Spleen (tissue), 11 donors: ENCODE measurements at regions not wholly inside any gene's neighbourhood (a gene's known extent, or its start where the extent isn't known, plus 50 kb on each side); places are given as distances from the start of the nearest gene placed in this dataset.

Experiments
- DNase-seq: peaks from one replicate; pipeline ENCODE4 v3.0.0-alpha.2; 2020
- H3K27ac ChIP-seq, 8 donors: fragments of 200-600 bp; sonication (generic) in 7 of 8; 1 replicate in 4 of 8; 2 replicates in 4 of 8; pipeline versions ENCODE4 v1.5.0 to v1.8.0; 2016 to 2021; ENCODE audit warnings: inconsistent platforms in 4 of 8, mild to moderate bottlenecking in 4 of 8, moderate library complexity in 1 of 8
- H3K27me3 ChIP-seq, 7 donors: fragments of 200-600 bp; sonication (generic) in 6 of 7; replicated peaks in 1 of 7; 1 replicate in 4 of 7; 2 replicates in 3 of 7; pipeline versions ENCODE4 v1.5.0 to v1.8.0; 2016 to 2021; ENCODE audit warnings: inconsistent platforms in 3 of 7, mild to moderate bottlenecking in 1 of 7
- H3K36me3 ChIP-seq, 6 donors: fragments of 200-600 bp; sonication (generic) in 5 of 6; 1 replicate in 4 of 6; 2 replicates in 2 of 6; pipeline versions ENCODE4 v1.5.0 to v1.8.0; 2016 to 2021; ENCODE audit warnings: inconsistent platforms in 2 of 6
- H3K4me1 ChIP-seq, 6 donors: fragments of 200-600 bp; sonication (generic) in 5 of 6; 1 replicate in 3 of 6; 2 replicates in 3 of 6; pipeline versions ENCODE4 v1.5.0 to v1.8.0; 2016 to 2021; ENCODE audit warnings: inconsistent platforms in 3 of 6
- H3K4me3 ChIP-seq, 8 donors: fragments of 200-600 bp; sonication (generic) in 7 of 8; 1 replicate in 4 of 8; 2 replicates in 4 of 8; pipeline versions ENCODE4 v1.5.0 to v1.8.0; 2016 to 2021; ENCODE audit warnings: inconsistent platforms in 4 of 8, mild to moderate bottlenecking in 4 of 8, moderate library complexity in 2 of 8
- H3K9me3 ChIP-seq, 8 donors: fragments of 200-600 bp; sonication (generic) in 7 of 8; 1 replicate in 4 of 8; 2 replicates in 4 of 8; pipeline versions ENCODE4 v1.5.0 to v1.8.0; 2016 to 2021; ENCODE audit warnings: inconsistent platforms in 4 of 8
- POLR2A ChIP-seq, 3 donors: fragments of 450-650 bp; IDR thresholded peaks; one replicate each; pipeline ENCODE4 v1.5.1; 2017; ENCODE audit warnings: antibody characterized with exemption in 3 of 3, mild to moderate bottlenecking in 1 of 3
- POLR2AphosphoS5 ChIP-seq, 3 donors: sonication (generic); formaldehyde crosslinking; IDR thresholded peaks; one replicate each; pipeline ENCODE4 v1.5.1; 2017; ENCODE audit warnings: antibody characterized with exemption in 3 of 3
- WGBS, 5 donors: extraction: QIAGEN DNeasy Blood & Tissue Kit in 3 of 5; methylation state at CpG; one replicate each; pipeline versions ENCODE4 v1.1.5 to v1.1.7; 2013 to 2018; 5-methylcytosine and 5-hydroxymethylcytosine counted together
- intact Hi-C: fragments of 100-400 bp; cut with DNase I; formaldehyde crosslinking; loops from one replicate; pipeline ENCODE4 v1.15.0; 2023; ENCODE audit warnings: low total_unique reads
- TF ChIP-seq, protein P1 (sequence below), 11 experiments: fragments of 200-600 bp in 7 of 11; fragments of 450-650 bp in 4 of 11; sonication (generic) in 4 of 11; IDR thresholded peaks in 8 of 11; conservative IDR thresholded peaks in 3 of 11; 1 replicate in 7 of 11; 2 replicates in 4 of 11; pipeline versions ENCODE4 v1.4.0 to v1.8.0; 2016 to 2021; ENCODE audit warnings: antibody characterized with exemption in 11 of 11, inconsistent platforms in 4 of 11, mild to moderate bottlenecking in 1 of 11
- donor health status: healthy with polysubstance abuse.
- donor health status: DM: no; HTN: no; CAD: no; lungs with moderate emphysema.
- donor health status: DM: no; HTN: no; CAD: no.
- donor health status: Bipolar disorder and iron deficiency.
- donor health status: healthy.
- donor health status: DM: no; HTN: no; CAD: no.
- donor health status: DM: yes; HTN: yes; CAD: no.

DNA sequence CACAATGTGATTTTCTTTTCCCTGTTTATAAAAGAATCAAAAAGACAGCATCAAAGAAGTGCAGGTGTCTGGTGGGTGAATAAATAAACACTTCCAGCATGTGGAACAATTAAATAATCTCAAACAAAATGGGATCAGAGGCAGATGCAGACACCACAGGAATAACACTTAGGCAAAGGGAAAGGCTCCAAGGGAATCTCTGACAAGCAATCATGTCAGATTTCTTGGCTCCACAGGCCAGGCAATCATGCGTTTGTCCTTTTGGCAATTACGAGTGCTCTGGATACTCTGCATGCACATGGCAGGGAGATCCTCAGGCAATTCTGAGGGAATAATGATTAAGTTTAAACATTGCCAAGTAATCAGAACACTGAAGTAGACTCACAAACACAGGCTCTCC, 403.5 kb upstream of the LUZP2 start:
- 58 to 80% (median 72%) methylated on average over 2 of the region's 2 CpGs for WGBS, 5 donors
- no peaks in the 10 kb centered on the region for H3K36me3 ChIP-seq
- H3K9me3 ChIP-seq = no peaks in the 10 kb centered on the region
- TF ChIP-seq POLR2AphosphoS5 (IDR thresholded peaks at IDR 0.05) (no peak), POLR2A (IDR thresholded peaks at IDR 0.05) (no peak)
- TF ChIP-seq, protein P1, sequence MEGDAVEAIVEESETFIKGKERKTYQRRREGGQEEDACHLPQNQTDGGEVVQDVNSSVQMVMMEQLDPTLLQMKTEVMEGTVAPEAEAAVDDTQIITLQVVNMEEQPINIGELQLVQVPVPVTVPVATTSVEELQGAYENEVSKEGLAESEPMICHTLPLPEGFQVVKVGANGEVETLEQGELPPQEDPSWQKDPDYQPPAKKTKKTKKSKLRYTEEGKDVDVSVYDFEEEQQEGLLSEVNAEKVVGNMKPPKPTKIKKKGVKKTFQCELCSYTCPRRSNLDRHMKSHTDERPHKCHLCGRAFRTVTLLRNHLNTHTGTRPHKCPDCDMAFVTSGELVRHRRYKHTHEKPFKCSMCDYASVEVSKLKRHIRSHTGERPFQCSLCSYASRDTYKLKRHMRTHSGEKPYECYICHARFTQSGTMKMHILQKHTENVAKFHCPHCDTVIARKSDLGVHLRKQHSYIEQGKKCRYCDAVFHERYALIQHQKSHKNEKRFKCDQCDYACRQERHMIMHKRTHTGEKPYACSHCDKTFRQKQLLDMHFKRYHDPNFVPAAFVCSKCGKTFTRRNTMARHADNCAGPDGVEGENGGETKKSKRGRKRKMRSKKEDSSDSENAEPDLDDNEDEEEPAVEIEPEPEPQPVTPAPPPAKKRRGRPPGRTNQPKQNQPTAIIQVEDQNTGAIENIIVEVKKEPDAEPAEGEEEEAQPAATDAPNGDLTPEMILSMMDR (IDR thresholded peaks at IDR 0.05 in 8 of 11, conservative IDR thresholded peaks at IDR 0.05 in 3 of 11) = no peak
- H3K27me3 ChIP-seq = no peaks in the 10 kb centered on the region
- no peak overlapping the region for H3K27ac ChIP-seq
- no peak overlapping the region for H3K4me3 ChIP-seq
- H3K4me1 ChIP-seq = no peaks in the 10 kb centered on the region
- DNase-seq = no peak
- intact Hi-C loops = no loop called here

DNA sequence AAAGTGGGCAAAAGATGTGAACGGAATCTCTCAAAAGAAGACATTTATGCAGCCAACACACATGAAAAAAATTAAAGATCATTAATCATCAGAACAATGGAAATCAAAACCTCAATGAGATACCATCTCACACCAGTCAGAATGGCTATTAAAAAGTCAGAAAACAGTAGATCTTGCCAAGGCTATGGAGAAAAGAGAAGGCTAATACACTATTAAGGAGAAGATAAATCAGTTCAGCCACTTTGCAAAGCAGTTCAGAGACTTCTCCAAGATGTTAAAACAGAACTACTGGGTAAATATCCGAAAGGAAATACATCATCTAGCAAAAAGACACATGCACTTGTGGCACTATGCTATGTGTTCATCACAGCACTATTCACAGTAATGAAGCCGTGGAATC, 388.2 kb upstream of the LUZP2 start:
- DNase-seq = no peak
- Histone ChIP-seq H3K36me3 (no peaks in the 10 kb centered on the region), H3K27me3 (no peaks in the 10 kb centered on the region), H3K27ac (no peak overlapping the region), H3K9me3 (peaks cover 0 to 38% (median 33%) of the 10 kb centered on the region in 8 donors), H3K4me3 (no peak overlapping the region), H3K4me1 (no peaks in the 10 kb centered on the region)
- 76 to 86% (median 83%) methylated on average over 3 of the region's 3 CpGs for WGBS, 5 donors
- intact Hi-C loops = no loop called here
- TF ChIP-seq POLR2AphosphoS5 (IDR thresholded peaks at IDR 0.05) (no peak), POLR2A (IDR thresholded peaks at IDR 0.05) (no peak)
- TF ChIP-seq, protein P1 (IDR thresholded peaks at IDR 0.05 in 8 of 11, conservative IDR thresholded peaks at IDR 0.05 in 3 of 11) = no peak

DNA sequence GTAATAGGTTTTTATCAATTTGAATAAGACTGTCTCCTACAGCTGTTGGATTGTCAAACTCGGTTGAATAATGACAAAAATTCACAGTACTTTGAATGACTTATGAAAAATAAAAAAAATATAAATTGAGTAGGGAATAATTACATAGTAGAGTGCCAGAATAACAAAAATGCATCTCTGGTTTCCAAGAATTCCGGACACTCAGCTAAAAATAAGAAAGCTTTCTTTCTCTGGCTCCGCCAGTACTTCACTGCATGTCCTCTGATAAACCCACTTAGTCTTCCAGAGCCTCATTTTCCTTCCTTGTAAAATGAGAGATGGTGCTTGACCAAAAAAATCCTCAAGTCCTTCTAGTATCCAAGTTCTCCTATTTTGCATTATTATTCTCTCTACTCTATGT, 374.6 kb upstream of the LUZP2 start:
- H3K27ac ChIP-seq = no peak overlapping the region
- TF ChIP-seq POLR2AphosphoS5 (IDR thresholded peaks at IDR 0.05) (no peak), POLR2A (IDR thresholded peaks at IDR 0.05) (no peak)
- TF ChIP-seq, protein P1 (IDR thresholded peaks at IDR 0.05 in 8 of 11, conservative IDR thresholded peaks at IDR 0.05 in 3 of 11) = no peak
- intact Hi-C loops = no loop called here
- no peaks in the 10 kb centered on the region for H3K36me3 ChIP-seq
- WGBS, 5 donors = 54 to 79% (median 68%) methylated on average over 3 of the region's 3 CpGs
- no peak overlapping the region for H3K4me3 ChIP-seq
- no peaks in the 10 kb centered on the region for H3K27me3 ChIP-seq
- no peaks in the 10 kb centered on the region for H3K9me3 ChIP-seq
- DNase-seq = no peak
- H3K4me1 ChIP-seq = no peaks in the 10 kb centered on the region

DNA sequence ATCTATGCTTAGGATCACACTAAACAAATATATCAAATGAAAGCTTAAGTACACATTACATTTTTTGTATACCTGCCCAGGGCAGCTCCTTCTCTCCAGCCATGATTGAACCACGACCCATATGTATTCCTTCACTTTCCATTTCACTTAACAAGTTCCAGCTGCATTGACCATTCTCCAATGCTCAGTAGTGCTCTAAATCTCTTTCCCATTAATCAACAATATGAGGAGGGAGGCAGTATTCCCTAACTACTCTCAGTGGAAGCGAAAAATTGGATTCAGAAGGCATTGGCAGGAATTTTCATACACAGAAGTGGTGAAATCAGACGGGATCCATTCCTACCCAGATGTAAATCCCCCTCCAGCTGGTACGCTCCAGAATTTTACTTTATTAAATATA, 372.0 kb upstream of the LUZP2 start:
- Histone ChIP-seq H3K27me3 (no peaks in the 10 kb centered on the region), H3K9me3 (no peaks in the 10 kb centered on the region), H3K36me3 (no peaks in the 10 kb centered on the region), H3K4me3 (no peak overlapping the region), H3K27ac (no peak overlapping the region), H3K4me1 (no peaks in the 10 kb centered on the region)
- WGBS, 5 donors = 63 to 84% (median 74%) methylated on average over 4 of the region's 4 CpGs
- DNase-seq = no peak
- intact Hi-C loops = no loop called here
- TF ChIP-seq, protein P1 (IDR thresholded peaks at IDR 0.05 in 8 of 11, conservative IDR thresholded peaks at IDR 0.05 in 3 of 11) = no peak
- no peak for TF ChIP-seq POLR2A (IDR thresholded peaks at IDR 0.05)
- TF ChIP-seq POLR2AphosphoS5 (IDR thresholded peaks at IDR 0.05) = no peak
